NOMO-1 (cell line): ENCODE measurements at regions not wholly inside any gene's neighbourhood (a gene's known extent, or its start where the extent isn't known, plus 50 kb on each side); places are given as distances from the start of the nearest gene placed in this dataset.
A peak's percentile ranks its signal among the peaks of the same experiment; 100 is the strongest.

Experiments used
- DNase-seq, 2 experiments: peaks; one replicate each; lab custom pipeline; 2025; ENCODE audit not compliant: unreplicated experiment in 2 of 2; lab: John Stamatoyannopoulos, UW

GRCh38 chrX:20352935-20353336 lies 86.2 kb upstream of the RPS6KA3 start:
- no peak for DNase-seq

DNA sequence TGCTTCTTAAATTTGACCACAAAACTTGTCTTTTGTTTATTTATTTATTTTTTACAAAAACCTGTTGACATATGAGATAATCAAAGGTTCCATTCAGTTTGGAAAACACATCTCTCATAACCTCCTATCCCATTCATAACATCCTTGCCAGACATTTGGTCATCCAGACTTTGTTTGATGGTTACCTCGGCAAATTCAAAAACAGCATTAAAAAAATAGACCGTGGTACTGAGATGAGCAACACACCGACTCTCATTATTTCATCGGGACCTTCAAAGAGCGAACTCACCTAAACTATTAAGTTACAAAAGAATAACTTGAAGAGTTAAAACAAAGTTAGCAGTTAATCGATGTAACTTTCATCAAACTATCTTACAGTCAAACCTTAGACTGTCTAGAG lies 85.8 kb upstream of the RPS6KA3 start:
- no peak for DNase-seq

- peak; percentile 35 to 76 for DNase-seq
Measured at GRCh38 chrX:20350596-20350995, 83.9 kb upstream of the RPS6KA3 start.

- no peak for DNase-seq
Measured at GRCh38 chrX:20348139-20348538, 81.4 kb upstream of the RPS6KA3 start.

- DNase-seq: no peak
Measured at GRCh38 chrX:20347481-20347880, 80.8 kb upstream of the RPS6KA3 start.

DNA sequence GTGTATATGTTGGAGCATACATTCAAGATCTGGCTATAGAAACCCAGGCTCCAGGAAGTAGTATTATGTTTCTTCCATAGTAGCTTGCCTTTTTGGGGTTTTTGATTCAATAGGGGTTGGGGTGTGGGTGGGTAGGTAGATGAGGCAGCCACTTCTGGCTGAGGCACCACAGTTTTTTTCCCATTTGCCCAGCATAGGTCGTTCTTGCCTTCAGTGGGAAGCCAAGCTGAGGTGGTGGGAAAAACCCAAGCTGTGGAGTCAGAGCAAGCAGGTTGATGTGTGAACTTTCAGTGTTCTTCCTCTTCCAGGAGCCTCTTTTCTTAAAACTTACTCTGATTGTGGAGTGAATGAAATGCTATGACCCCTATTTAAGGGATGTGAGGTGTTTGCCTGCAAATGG lies 67.0 kb upstream of the RPS6KA3 start:
- no peak for DNase-seq

- no peak for DNase-seq
Measured at GRCh38 chrX:20330545-20330944, 63.8 kb upstream of the RPS6KA3 start.

GRCh38 chrX:20329435-20329834 lies 62.7 kb upstream of the RPS6KA3 start:
- DNase-seq: no peak

- DNase-seq: no peak
Measured at GRCh38 chrX:20325786-20326388, 59.2 kb upstream of the RPS6KA3 start.

GRCh38 chrX:20322887-20323286 lies 56.2 kb upstream of the RPS6KA3 start:
- DNase-seq: peak in 1 of 2 experiments; percentile 77

GRCh38 chrX:20320461-20321159 lies 53.9 kb upstream of the RPS6KA3 start:
- peak; percentile 84 to 95 for DNase-seq

DNA sequence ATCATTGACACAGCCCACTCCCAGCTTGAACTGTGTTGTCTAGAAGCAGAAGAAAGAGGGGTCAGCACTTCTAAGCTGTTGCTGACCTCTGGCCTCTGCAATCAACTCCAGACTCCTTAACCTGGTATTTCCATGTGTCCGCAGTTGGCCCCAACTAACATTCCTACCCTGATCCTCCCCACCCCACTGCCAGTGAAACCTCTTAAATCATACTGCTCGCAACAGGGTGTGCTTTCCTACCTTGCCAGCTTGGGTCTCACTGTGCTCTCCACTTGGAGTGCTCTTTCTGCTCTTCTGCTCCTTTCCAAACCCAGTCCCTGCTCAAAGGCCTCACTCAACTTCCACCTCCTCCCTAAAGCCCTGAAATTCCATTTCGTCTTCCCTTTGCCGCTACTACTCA lies 52.3 kb upstream of the RPS6KA3 start:
- DNase-seq: no peak

DNA sequence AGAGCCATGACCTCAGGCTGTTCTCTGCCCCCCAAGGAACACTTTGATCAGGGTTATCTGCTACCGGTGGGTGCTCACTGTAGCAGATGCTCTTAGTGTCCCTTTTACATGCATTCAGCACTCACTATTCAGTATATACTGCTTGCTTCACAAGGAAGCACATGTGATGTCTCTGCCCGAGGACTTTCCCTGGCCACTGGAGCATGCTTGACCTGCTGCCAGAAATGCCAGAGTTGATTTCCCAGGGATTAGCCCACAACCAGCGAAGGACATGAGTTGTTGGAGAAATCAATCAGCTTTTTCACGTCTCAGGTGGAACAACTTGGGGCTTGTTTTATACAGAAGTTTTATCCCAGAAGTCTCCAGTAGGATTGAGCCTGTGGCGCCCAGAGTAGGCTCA lies 51.2 kb upstream of the RPS6KA3 start:
- no peak for DNase-seq
